ENCODE measurements at regions not wholly inside any gene's neighbourhood (a gene's known extent, or its start where the extent isn't known, plus 50 kb on each side); places are given as distances from the start of the nearest gene placed in this dataset.
A peak's percentile ranks its signal among the peaks of the same experiment; 100 is the strongest.

GRCh38 chr1:38111589-38111988, 65.0 kb upstream of the POU3F1 start:
- 0 out of 2 replicates have a peak, but pooled peaks cover 4% of the 10 kb centered on the region for H3K9me3 ChIP-seq (replicated peaks)
- H3K4me3 ChIP-seq = no peak overlapping the region
- no peaks in the 10 kb centered on the region for H3K27me3 ChIP-seq
- H3K36me3 ChIP-seq = no peaks in the 10 kb centered on the region
- no peaks in the 10 kb centered on the region for H3K4me1 ChIP-seq
- DNase-seq = no peak
- no peak overlapping the region for H3K27ac ChIP-seq

GRCh38 chr1:38105267-38105666, 58.7 kb upstream of the POU3F1 start:
- H3K4me1 ChIP-seq = peaks cover 9% of the 10 kb centered on the region; the same call in 1 of the 2 replicates
- no peak overlapping the region for H3K4me3 ChIP-seq
- no peaks in the 10 kb centered on the region; the same call in 1 of the 2 replicates for H3K36me3 ChIP-seq
- H3K9me3 ChIP-seq (replicated peaks) = 0 out of 2 replicates have a peak, but pooled peaks cover 4% of the 10 kb centered on the region
- H3K27me3 ChIP-seq = no peaks in the 10 kb centered on the region
- DNase-seq = no peak
- H3K27ac ChIP-seq = no peak overlapping the region

- Histone ChIP-seq H3K4me1 (peaks cover 9% of the 10 kb centered on the region; the same call in 1 of the 2 replicates), H3K4me3 (no peak overlapping the region), H3K9me3 (replicated peaks) (no peaks in the 10 kb centered on the region), H3K27me3 (no peaks in the 10 kb centered on the region), H3K27ac (no peak overlapping the region), H3K36me3 (no peaks in the 10 kb centered on the region; the same call in 1 of the 2 replicates)
- peak; percentile 58 to 69 for DNase-seq
Observed at GRCh38 chr1:38102636-38103035, 56.0 kb upstream of the POU3F1 start.

GRCh38 chr1:38101037-38101785, 54.6 kb upstream of the POU3F1 start:
- no peaks in the 10 kb centered on the region for H3K9me3 ChIP-seq (replicated peaks)
- H3K4me3 ChIP-seq = no peak overlapping the region
- no peaks in the 10 kb centered on the region for H3K27me3 ChIP-seq
- no peaks in the 10 kb centered on the region; the same call in 1 of the 2 replicates for H3K36me3 ChIP-seq
- peaks cover 9% of the 10 kb centered on the region; the same call in 1 of the 2 replicates for H3K4me1 ChIP-seq
- no peak for DNase-seq
- H3K27ac ChIP-seq = no peak overlapping the region

GRCh38 chr1:38098101-38098847, 51.7 kb upstream of the POU3F1 start:
- Histone ChIP-seq H3K4me3 (no peak overlapping the region), H3K4me1 (peaks cover 9% of the 10 kb centered on the region; the same call in 1 of the 2 replicates), H3K27me3 (no peaks in the 10 kb centered on the region), H3K27ac (no peak overlapping the region), H3K36me3 (no peaks in the 10 kb centered on the region), H3K9me3 (replicated peaks) (no peaks in the 10 kb centered on the region)
- DNase-seq = no peak

- Histone ChIP-seq H3K27me3 (no peaks in the 10 kb centered on the region), H3K4me1 (peaks cover 3% of the 10 kb centered on the region; the same call in 1 of the 2 replicates), H3K27ac (no peak overlapping the region), H3K9me3 (replicated peaks) (no peaks in the 10 kb centered on the region), H3K36me3 (no peaks in the 10 kb centered on the region), H3K4me3 (no peak overlapping the region)
- DNase-seq = no peak
Observed at GRCh38 chr1:38097284-38097898, 50.8 kb upstream of the POU3F1 start.

Measured in SJCRH30 (cell line).